ENCODE measurements at regions not wholly inside any gene's neighbourhood (a gene's known extent, or its start where the extent isn't known, plus 50 kb on each side); places are given as distances from the start of the nearest gene placed in this dataset.

GRCh38 chr15:38046257-38047051, 112.0 kb downstream of the TMCO5A start:
- no peaks in the 10 kb centered on the region for H3K9me3 Mint-ChIP-seq (ENCODE audit: unreplicated experiment)
- no peak overlapping the region for H3K4me3 Mint-ChIP-seq (ENCODE audit: unreplicated experiment)
- no peaks in the 10 kb centered on the region for H3K36me3 Mint-ChIP-seq (ENCODE audit: unreplicated experiment)
- peaks cover 32% of the 10 kb centered on the region for H3K4me1 Mint-ChIP-seq (ENCODE audit: unreplicated experiment)
- TF ChIP-seq CTCF (IDR thresholded peaks at IDR 0.05): no peak
- no peaks in the 10 kb centered on the region for H3K27me3 Mint-ChIP-seq (ENCODE audit: unreplicated experiment)
- no peak for DNase-seq (ENCODE audit: extremely low spot score, unreplicated experiment)
- no peak overlapping the region for H3K27ac Mint-ChIP-seq (ENCODE audit: unreplicated experiment)

GRCh38 chr15:38048001-38048455, 113.6 kb downstream of the TMCO5A start:
- no peaks in the 10 kb centered on the region for H3K36me3 Mint-ChIP-seq (ENCODE audit: unreplicated experiment)
- no peaks in the 10 kb centered on the region for H3K27me3 Mint-ChIP-seq (ENCODE audit: unreplicated experiment)
- peaks cover 17% of the 10 kb centered on the region for H3K4me1 Mint-ChIP-seq (ENCODE audit: unreplicated experiment)
- no peak for TF ChIP-seq CTCF (IDR thresholded peaks at IDR 0.05)
- no peaks in the 10 kb centered on the region for H3K9me3 Mint-ChIP-seq (ENCODE audit: unreplicated experiment)
- no peak overlapping the region for H3K27ac Mint-ChIP-seq (ENCODE audit: unreplicated experiment)
- no peak overlapping the region for H3K4me3 Mint-ChIP-seq (ENCODE audit: unreplicated experiment)
- DNase-seq (ENCODE audit: extremely low spot score, unreplicated experiment): no peak

GRCh38 chr15:38049891-38050290, 115.5 kb downstream of the TMCO5A start:
- Mint-ChIP-seq H3K36me3 (ENCODE audit: unreplicated experiment) (no peaks in the 10 kb centered on the region), H3K27ac (ENCODE audit: unreplicated experiment) (no peak overlapping the region), H3K4me1 (ENCODE audit: unreplicated experiment) (peaks cover 17% of the 10 kb centered on the region), H3K9me3 (ENCODE audit: unreplicated experiment) (no peaks in the 10 kb centered on the region), H3K4me3 (ENCODE audit: unreplicated experiment) (no peak overlapping the region), H3K27me3 (ENCODE audit: unreplicated experiment) (no peaks in the 10 kb centered on the region)
- TF ChIP-seq CTCF (IDR thresholded peaks at IDR 0.05): no peak
- DNase-seq (ENCODE audit: extremely low spot score, unreplicated experiment): no peak

- H3K27ac Mint-ChIP-seq (ENCODE audit: unreplicated experiment): peak overlapping the region; percentile 20
- no peaks in the 10 kb centered on the region for H3K36me3 Mint-ChIP-seq (ENCODE audit: unreplicated experiment)
- no peak for DNase-seq (ENCODE audit: extremely low spot score, unreplicated experiment)
- H3K9me3 Mint-ChIP-seq (ENCODE audit: unreplicated experiment): no peaks in the 10 kb centered on the region
- no peak overlapping the region for H3K4me3 Mint-ChIP-seq (ENCODE audit: unreplicated experiment)
- H3K4me1 Mint-ChIP-seq (ENCODE audit: unreplicated experiment): peaks cover 17% of the 10 kb centered on the region
- H3K27me3 Mint-ChIP-seq (ENCODE audit: unreplicated experiment): no peaks in the 10 kb centered on the region
- no peak for TF ChIP-seq CTCF (IDR thresholded peaks at IDR 0.05)
Observed at GRCh38 chr15:38050529-38051448, 116.3 kb downstream of the TMCO5A start.

- Mint-ChIP-seq H3K27me3 (ENCODE audit: unreplicated experiment) (no peaks in the 10 kb centered on the region), H3K4me3 (ENCODE audit: unreplicated experiment) (no peak overlapping the region), H3K4me1 (ENCODE audit: unreplicated experiment) (peaks cover 23% of the 10 kb centered on the region), H3K27ac (ENCODE audit: unreplicated experiment) (no peak overlapping the region), H3K36me3 (ENCODE audit: unreplicated experiment) (no peaks in the 10 kb centered on the region), H3K9me3 (ENCODE audit: unreplicated experiment) (no peaks in the 10 kb centered on the region)
- no peak for DNase-seq (ENCODE audit: extremely low spot score, unreplicated experiment)
- no peak for TF ChIP-seq CTCF (IDR thresholded peaks at IDR 0.05)
Observed at GRCh38 chr15:38053205-38053604, 118.8 kb downstream of the TMCO5A start.
